LNCaP clone FGC (cell line): ENCODE measurements at regions not wholly inside any gene's neighbourhood (a gene's known extent, or its start where the extent isn't known, plus 50 kb on each side); places are given as distances from the start of the nearest gene placed in this dataset.
A peak's percentile ranks its signal among the peaks of the same experiment; 100 is the strongest.

Experiments
- DNase-seq: peaks from one replicate; pipeline ENCODE4 v3.0.0-alpha.2; 2011; ENCODE audit warnings: low read depth
- H3K4me3 ChIP-seq: 2 replicates; pipeline ENCODE4 v1.5.1; 2011; ENCODE audit warnings: mild to moderate bottlenecking, low read depth, low read length, control low read depth
- CTCF ChIP-seq: IDR thresholded peaks from 2 replicates; pipeline ENCODE4 v1.5.1; 2012; ENCODE audit warnings: mild to moderate bottlenecking; ENCODE audit not compliant: control insufficient read depth, insufficient read depth; ENCODE audit errors: extremely low read depth

DNA sequence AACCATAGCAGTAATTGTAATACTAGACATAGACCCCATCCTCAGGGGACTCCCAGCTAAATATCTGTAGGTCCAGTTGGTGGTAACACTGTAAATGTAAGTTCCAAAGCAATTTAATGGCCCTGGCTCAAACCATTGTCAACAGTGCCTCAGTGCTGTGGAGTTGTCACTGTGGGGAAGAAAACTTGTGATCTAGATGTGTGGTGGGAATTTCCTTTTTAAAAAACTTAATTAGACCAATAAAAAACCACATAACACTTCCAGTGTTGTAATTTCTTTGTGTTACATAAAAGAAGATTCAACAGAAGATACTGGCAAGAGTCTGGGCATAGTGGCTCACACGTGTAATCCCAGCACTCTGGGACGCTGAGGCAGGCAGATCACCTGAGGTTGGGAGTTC lies 138.6 kb upstream of the UMPS start:
- no peak for DNase-seq
- H3K4me3 ChIP-seq = no peak overlapping the region
- TF ChIP-seq CTCF = no peak

DNA sequence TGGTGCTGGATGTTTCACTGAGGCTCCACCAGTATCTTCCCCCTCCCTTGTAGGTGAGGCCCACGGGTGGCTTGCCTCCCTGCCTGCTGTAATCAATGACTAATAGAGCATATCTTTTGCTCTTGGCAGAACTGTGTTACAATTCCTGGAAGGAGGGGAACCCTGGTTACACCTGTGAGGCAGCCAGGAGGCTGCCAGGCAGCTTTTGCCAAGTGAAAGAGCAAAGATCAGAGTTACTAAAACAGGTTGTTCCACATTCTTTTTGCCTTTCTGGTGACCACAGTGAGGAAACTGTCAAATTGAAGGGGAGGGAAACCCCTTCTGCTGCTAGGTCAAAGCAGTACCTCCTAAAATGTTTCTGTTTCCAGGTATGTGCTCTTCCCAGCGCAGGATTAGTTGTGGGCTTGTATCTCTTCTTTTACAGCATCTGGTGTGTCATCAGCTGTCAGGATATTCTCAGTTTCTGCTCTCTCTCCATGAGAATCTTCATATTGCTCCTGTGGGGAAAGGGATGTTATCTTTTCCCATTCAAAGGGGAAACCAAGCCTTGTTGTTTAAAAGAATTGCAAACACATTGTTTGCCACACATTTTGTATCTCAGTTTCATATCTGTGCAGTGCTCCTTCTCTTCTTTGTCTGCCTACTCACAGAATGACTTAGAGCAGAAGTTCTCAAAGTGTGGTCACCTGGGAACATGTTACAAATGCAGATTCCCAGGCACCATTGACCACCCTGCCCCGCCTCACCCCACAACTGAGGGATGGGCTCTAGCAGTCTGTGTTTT lies 137.4 kb upstream of the UMPS start:
- peak; percentile 64 for DNase-seq
- H3K4me3 ChIP-seq = no peak overlapping the region
- no peak for TF ChIP-seq CTCF

- TF ChIP-seq CTCF = no peak
- DNase-seq = no peak
- H3K4me3 ChIP-seq = no peak overlapping the region
Observed at GRCh38 chr3:124593442-124593829, 136.8 kb upstream of the UMPS start.

DNA sequence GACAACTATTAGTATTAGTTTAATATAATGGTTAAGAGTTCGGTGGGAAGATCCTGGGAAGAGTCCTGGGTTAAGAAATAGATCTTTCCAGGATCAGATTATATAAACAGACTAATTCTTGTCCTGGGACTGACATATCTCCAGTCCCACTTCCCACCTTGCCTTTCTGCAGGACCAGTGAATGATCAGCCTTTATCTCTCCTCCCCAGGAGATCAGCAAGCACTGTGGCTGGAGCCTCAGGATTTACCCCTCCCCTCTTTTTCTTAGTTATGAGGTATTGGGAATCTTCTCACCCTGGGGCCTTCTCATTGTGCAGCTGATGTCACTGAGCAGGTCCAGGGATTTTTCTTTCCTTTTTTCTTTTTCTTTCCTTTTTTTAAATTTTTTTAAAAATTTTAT lies 135.7 kb upstream of the UMPS start:
- TF ChIP-seq CTCF = no peak
- DNase-seq = no peak

DNA sequence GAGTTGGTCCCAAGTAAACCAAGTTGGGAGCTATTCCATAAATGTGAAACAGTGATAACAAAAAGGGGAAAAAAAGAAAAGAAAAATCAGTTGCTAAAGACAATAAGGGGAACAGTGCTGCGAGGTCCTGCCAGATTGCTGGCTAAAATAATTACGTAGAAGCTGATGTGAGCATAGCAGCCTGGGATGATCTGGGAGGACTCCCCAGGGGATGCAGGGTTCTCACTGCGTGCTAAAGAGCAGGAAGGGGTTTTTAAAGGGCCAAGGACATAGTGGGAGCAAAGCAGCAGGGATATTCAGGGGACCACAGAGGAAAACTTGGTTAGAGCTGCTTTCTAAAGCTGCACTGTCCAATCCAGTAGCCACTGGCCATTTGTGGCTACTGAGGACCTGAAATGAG lies 133.0 kb upstream of the UMPS start:
- TF ChIP-seq CTCF = no peak
- no peak for DNase-seq
- no peak overlapping the region for H3K4me3 ChIP-seq

More for the DNA sequence above, 135.7 kb upstream of the UMPS start:
- H3K4me3 ChIP-seq = no peak overlapping the region

DNA sequence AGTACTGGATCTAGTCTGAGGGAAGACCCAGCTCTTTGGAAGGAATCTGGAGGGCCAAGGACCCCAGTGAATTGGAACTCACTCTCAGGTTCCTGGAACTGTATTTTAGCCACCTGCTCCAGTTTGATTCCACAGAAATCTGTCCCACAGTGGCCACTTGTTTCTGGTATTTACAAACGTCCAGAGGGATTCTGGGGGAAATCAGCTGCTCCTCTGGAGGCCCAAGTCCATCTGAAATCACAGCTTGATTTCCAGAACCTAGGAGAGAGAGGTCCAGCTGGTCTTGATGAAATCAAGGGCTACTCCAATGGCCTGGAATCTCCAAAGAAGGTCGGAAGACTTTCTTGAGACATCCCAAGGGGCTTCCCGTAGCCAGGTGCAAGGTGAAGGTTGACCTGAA lies 132.3 kb upstream of the UMPS start:
- DNase-seq = no peak
- H3K4me3 ChIP-seq = no peak overlapping the region
- no peak for TF ChIP-seq CTCF
